ENCODE measurements at regions not wholly inside any gene's neighbourhood (a gene's known extent, or its start where the extent isn't known, plus 50 kb on each side); places are given as distances from the start of the nearest gene placed in this dataset.
"Not testable (repeated sequence)": the region's sequence is repeated elsewhere in the genome, so short reads cannot be mapped to it uniquely, and the experiment has no call there.

DNA sequence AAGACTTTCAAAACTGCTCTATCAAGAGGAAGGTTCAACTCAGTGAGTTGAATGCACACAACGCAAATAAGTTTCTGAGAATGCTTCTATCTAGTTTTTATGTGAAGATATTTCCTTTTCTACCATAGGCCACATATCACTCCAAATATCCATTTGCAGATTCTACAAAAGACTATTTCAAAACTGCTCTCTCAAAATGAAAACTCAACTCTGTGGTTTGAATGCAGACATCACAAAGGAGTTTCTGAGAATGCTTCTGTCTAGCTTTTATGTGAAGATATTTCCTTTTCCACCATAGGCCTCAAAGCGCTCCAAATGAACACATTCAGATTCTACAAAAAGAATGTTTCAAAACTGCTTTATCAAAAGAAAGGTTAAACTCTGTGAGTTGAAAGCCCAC, 1093.1 kb upstream of the DEFB115 start:
- DNase-seq (ENCODE audit: low read depth) = not testable (repeated sequence)

DNA sequence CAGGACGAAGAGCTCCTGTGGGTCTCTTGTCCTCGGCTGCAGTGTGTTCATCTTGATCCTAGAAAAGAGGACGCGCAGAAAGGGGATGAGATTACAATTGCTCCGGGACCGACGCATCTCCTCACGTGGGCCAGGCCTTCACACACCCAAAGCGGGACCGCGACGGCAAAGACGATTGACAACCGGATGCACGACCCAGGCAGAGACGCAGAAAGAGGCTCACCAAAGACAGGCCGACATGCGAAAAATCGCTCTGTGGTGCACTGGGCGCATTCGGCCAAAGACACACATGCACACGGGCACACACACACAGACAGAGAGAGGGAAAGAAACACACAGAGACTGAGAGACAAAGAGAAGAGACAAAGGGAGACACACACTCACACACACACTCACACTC, 1089.9 kb upstream of the DEFB115 start:
- DNase-seq (ENCODE audit: low read depth) = no peak

DNA sequence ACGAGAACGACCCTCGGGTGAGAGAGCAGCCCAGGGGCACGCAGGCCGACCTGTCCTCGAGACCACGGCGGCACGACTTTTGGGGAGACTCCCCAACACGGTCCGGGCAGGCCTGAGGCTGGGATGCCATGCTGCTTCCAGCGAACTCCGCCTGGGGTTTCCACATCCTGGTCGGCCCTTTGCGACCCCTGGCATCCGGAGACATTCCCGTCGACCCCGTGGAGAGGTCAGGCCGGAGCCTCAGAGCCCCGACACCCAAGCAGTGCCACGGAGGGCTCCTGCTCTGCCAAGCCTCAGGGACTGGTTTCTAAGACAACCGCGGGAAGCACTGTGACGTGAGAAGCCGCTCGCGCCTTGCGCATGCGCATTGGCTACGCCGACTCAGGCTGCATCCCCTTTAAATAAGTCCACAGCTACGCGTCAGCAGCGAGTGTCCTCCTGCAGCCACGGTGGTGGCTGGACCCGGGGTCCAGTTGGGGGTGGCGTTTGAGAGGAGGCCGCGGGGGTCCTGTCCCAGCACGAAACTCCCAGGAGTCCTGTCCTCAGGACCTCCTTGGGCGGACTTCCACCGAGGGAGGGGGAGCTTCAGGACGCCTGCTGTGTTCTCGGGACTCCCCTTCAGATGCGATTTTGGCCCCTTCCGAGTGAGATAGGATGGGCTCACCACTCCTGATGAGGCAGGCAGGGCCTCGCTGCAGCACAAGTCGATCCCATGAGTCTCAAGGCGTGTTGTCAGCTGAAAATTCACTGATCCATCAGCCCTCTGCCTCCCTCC, 1089.3 kb upstream of the DEFB115 start:
- peak; percentile 16 for DNase-seq (ENCODE audit: low read depth)

DNA sequence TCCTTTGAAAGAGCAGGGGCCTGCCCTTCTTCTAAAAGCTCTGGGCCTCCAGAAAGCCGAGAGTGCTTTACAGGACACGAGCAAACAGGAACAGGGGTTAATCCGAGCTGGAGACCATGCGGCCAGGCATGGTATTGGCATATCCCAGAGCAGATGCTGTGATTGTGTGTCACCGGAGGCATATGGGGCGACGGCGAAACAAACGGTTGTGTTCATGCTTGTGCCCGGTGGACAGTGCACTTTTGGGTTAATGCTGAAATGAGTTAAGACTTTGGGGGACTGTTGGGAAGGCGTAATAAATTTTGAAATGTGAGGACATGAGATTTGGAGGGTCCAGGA, 1088.7 kb upstream of the DEFB115 start:
- DNase-seq (ENCODE audit: low read depth) = no peak

DNA sequence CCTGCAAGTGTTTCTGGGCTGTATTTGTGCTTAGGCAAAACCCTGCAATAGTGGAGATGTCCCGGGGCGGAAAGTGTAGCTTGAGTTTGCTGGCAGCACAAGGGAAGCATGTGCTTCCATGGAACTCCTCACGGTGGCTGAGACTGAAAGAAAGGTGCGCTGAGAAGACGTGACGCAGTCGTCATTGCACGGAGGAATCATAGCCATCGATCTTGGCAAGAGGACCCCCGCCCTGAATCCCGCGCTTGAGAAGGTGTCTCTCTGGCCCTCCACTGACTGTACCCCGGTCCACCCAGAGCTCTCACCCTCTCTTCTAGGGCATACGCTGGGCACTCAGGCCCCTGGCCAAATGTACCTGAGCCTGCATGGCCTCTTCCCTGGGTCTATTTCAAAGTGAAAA, 1081.8 kb upstream of the DEFB115 start:
- DNase-seq (ENCODE audit: low read depth) = no peak

DNA sequence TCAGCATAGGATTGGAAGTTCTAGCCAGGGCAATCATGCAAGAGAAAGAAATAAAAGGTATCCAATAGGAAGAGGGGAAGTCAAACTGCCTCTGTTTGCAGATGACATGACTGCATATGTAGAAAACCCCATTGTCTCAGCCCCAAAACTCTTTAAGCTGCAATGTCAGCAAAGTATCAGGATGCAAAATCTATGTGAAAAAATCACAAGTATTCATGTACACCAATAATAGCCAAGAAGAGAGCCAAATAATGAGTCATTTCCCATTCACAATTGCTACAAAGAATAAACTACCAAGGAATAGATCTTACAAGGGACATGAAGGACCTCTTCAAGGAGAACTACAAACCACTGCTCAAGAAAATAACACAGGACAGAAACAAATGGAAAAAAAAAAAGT, 1074.3 kb upstream of the DEFB115 start:
- DNase-seq (ENCODE audit: low read depth) = not testable (repeated sequence)

DNA sequence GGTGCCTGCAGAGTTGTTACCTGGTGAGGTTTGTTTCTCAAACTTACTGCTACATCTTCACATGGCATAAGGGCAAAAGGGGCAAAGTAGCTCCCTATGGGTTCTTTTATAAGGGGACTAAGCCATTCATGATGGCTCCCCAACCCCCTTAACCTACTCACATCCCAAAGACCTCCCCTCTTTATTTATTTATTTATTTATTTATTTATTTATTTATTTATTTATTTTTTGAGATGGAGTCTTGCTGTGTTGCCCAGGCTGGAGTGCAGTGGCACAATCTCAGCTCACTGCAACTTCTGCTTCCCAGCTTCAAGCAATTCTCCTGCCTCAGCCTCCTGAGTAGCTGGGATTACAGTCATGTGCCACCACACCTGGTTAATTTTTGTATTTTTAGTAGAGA, 1065.7 kb upstream of the DEFB115 start:
- not testable (repeated sequence) for DNase-seq (ENCODE audit: low read depth)

DNA sequence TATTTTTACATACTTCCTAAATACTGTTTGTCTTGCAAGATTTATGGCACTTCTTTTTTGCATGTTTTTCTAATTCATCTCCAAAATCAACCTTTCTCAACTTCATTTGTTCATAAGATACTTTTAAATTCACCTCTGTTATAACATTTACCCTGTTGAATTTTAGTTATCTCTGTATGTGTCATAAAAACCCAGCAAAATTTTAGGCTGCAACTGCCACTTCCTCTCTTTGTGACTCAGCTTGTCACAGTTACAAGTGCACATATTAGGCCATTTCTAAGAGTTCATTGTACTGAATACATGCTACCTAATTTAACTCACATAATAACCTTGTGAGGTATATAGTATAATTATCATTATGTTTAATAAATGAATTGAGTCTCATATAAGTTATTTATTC, 1023.0 kb upstream of the DEFB115 start:
- DNase-seq (ENCODE audit: low read depth) = not testable (repeated sequence)

DNA sequence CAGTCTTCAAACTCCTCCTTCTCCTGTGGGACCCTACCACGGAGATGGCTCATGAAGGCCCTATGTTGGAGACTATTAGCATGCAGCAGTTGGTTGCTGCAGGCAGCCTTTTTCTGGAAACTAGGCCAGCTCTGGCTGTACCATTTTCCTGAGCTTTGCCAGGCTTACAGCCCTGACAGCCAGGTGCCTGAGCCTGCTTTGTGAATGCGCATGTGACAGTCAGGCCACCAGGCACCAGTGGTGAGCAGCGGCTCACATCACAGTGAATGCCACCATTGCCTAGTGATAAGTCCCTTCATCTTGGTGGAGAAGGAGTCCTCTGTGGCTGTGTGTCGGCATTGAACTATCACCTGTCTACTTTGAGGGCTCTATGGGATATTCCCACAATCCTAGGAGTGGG, 982.4 kb upstream of the DEFB115 start:
- DNase-seq (ENCODE audit: low read depth) = not testable (repeated sequence)

DNA sequence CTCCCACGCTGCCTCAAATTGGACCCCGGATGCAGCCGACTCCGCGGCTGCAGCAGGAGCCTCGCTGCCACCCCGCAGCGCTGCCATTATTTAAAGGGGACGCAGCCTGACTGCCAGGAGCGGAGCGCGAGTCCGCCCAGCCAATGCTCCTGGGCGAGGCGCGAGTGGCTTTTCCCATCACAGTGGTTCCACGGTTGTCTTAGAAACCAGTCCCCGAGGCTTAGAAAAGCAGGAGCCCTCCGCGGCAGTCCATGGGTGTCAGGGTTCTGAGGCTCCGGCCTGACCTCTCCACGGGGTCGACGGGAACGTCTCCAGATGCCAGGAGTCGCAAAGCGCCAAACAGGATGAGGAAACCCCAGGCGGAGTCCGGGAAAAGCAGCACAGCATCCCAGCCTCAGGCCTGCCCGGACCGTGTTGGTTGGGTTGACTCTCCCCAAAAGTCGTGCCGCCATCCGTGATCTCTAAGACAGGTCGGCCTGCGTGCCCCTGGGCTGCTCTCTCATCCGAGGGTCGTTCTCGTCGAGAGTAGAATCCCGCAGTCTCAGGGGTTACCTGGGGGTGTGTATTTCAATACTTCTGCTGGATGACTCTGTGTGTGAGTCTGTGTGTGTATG, 975.8 kb upstream of the DEFB115 start:
- DNase-seq (ENCODE audit: low read depth) = no peak

DNA sequence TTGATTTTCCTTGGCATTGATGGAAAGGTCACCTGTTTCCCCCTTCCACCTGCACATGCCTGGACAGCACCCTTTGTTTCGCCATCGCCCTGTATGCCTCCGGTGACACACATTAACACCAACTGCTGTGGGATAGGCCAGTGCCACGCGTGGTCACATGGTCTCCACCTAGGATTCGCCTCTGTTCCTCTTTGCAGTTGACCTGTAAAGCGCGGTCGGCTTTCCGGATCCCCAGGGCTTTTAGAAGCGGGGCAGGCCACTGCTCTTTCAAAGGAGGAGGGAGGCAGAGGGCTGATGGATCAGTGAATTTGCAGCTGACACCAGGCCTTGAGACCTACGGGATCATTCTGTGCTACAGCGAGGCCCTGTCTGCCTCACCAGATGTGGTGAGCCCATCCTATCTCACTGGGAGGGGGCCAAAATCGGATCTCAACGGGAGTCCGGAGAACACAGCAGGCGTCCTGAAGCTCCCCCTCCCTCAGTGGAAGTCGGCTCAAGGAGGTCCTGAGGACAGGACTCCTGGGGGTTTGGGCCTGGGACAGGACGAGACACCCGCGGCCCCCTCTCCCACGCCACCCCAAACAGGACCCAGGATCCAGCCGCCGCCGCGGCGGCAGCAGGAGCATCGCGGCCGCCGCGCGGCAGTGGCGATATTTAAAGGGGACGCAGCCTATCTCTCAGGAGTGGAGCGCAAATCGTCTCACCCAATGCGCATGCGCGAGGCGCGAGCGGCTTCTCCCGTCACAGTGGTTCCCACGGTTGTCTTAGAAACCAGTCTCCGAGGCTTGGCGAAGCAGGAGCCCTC, 973.8 kb upstream of the DEFB115 start:
- DNase-seq (ENCODE audit: low read depth) = peak; percentile 79

DNA sequence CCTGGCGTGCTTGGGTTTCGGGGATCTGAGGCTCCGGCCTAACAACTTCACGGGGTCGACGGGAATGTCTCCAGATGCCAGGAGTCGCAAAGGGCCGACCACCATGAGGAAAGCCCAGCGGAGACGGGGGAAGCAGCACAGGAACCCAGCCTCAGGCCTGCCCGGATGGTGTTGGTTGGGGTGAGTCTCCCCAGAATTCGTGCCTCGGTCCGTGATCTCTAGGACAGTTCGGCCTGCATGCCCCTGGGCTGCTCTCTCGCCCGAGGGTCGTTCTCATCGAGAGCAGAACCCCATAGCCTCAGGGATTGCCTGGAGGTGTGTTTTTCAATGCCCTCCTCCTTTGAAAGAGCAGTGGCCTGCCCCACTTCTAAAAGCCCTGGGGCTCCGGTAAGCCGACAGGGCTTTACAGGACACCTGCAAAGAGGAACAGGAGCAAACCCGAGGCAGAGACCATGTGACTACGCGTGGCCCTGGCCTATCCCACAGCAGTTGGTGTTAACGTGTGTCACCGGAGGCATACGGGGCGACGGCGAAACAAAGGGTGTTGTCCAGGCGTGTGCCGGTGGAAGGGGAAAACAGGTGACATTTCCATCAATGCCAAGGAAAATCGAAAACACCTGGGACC, 973.1 kb upstream of the DEFB115 start:
- DNase-seq (ENCODE audit: low read depth) = no peak

DNA sequence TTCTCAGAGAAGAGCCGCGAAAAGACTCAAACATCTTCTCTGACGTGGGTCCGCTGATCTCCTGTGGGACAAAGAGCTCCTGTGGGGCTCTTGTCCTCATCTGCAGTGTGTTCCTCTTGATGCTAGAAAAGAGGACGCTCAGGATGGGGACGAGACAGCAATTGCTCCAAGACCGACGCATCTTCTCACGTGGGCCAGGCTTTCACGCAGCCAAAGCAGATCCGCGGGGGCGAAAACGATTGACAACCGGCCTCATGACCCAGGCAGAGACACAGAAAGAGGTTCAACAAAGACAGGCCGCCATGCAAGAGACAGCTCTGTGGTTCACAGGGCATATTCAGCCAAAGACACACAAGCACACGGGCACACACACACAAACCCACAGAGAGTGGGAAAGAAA, 971.8 kb upstream of the DEFB115 start:
- no peak for DNase-seq (ENCODE audit: low read depth)

DNA sequence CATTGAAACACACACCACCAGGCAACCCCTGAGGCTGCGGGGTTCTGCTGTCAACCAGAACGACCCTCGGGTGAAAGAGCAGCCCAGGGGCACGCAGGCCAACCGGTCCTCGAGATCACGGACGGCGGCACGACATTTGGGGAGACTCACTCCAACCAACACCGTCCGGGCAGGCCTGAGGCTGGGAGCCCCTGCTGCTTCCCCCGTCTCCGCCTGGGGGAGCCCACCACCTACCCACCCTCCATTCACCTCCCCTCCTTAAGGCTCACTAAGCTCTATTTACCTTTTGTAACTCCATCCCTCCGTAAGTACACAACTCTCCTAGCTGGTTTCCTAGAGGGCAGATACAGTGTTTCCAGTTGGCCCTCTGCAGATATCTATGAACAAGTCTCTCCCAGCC, 971.3 kb upstream of the DEFB115 start:
- DNase-seq (ENCODE audit: low read depth) = no peak

DNA sequence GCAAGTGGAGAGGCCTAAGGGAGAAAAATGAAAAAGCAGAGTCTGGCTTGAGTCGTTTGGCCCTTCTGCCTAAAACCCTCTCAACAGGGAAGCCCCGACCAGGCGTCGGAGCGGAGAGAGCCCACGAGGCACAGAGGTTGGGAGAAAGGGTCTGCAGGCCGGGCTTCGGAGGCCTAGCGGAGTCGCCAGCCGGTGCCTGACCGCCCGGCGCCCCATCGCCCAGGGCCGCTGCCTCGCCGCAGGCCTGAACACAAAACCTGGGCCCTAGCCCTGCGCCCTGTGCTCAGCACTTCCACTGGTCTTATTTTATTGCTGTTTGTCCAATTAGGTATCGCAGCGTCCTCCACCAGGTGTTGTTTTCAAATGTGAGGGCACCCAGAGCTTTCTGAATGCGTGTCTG, 970.0 kb upstream of the DEFB115 start:
- not testable (repeated sequence) for DNase-seq (ENCODE audit: low read depth)

DNA sequence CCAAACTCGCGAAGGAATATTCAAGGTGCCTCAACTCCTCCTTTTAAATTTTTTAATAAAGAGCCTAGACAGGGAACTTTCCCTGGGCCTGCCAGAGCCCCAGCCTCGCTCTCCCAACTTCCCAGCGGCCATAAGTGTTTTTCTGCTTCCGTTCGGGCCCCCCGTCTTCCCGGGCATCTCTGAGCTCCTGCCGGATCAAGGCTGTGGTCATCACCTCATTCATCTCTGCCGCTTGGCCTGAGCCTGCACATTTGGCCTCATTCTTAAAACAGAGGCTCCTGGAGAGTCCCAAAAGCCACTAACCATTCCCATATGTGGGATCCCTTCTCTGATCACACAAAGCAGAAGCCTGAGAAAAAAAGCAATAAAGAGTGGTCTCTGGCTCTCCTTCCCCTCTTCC, 969.1 kb upstream of the DEFB115 start:
- DNase-seq (ENCODE audit: low read depth) = no peak

DNA sequence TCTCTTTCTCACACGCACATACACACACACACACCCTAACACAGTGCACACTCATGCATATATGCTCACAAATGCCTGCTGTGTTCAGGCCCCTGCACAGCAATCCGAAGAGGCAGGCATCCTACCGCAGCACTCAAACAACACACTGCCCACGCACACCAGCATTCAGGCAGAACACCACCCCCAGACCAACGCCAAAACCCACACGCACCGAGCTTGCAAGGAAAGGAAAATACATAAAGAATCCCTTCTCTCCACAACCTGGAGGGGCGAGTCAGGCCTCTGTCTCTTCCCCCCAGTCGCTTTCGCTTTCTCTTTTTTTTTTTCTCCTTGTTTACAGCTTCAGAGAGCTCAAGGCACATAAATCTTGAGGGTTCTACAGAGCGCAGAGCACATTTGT, 968.4 kb upstream of the DEFB115 start:
- DNase-seq (ENCODE audit: low read depth) = not testable (repeated sequence)

DNA sequence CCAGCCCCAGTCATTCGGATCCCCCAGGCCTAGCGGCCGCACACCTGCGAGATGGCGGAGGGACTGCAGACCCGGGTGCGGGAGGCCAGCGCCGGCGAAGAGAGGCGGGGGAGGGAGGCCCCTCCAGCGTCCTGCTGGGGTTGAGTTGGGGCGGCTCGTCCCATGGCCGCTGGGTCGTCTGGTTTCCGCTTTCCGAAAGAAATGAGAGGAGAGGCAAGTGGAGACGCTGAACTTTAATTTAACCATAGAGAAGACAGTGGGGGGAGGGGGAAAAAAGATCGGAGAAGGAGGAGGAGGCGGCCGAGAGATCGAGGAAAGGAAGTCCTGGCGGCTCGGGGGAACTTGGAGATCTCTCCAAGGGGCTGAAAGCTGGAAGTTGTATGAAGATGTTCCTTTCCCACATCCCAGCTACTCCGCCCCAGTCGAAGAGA, 967.7 kb upstream of the DEFB115 start:
- DNase-seq (ENCODE audit: low read depth) = not testable (repeated sequence)

DNA sequence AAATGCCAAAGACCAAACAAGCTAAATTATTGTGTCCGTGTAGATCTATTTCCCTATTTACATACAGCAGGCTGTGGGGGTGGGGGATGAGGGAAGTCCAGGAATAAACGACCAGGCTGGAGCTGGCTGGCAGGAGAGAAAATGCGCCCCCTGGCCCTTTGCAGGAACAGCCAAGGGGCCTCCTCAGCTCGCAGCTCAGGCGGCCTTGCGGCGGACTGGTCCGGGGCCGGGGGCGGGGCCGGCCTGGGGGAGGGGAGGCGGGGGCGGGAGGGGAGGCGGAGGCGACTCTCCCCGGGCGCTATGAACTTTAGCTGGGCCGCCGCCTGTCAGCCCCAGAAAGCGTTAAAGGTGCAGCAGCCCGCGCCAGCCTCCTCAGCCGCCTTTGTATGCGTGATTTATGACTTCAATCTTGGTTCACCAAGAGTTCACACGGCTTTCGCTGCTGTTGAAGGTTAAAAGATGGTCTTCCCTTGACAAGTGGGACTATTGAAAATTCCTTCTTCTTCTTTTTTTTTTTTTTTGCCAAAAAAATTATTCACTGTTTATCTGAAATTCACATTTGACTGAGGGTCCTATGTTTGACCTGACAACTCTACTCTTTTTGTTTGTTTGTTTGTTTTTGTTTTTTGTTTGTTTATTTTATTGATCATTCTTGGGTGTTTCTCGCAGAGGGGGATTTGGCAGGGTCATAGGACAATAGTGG, 967.0 kb upstream of the DEFB115 start:
- DNase-seq (ENCODE audit: low read depth) = not testable (repeated sequence)

DNA sequence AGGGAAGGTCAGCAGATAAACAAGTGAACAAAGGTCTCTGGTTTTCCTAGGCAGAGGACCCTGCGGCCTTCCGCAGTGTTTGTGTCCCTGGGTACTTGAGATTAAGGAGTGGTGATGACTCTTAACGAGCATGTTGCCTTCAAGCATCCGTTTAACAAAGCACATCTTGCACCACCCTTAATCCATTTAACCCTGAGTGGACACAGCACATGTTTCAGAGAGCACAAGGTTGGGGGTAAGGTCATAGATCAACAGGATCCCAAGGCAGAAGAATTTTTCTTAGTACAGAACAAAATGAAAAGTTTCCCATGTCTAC, 966.4 kb upstream of the DEFB115 start:
- DNase-seq (ENCODE audit: low read depth) = not testable (repeated sequence)

DNA sequence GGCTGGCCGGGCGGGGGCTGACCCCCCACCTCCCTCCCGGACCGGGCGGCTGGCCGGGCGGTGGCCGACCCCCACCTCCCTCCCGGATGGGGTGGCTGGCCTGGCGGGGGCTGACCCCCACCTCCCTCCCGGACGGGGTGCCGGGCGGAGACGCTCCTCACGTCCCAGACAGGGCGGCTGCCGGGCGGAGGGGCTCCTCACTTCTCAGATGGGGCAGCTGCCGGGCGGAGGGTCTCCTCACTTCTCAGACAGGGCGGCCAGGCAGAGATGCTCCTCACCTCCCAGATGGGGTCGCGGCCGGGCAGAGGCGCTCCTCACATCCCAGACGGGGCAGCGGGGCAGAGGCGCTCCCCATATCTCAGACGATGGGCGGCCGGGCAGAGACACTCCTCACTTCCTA, 965.8 kb upstream of the DEFB115 start:
- DNase-seq (ENCODE audit: low read depth) = not testable (repeated sequence)

DNA sequence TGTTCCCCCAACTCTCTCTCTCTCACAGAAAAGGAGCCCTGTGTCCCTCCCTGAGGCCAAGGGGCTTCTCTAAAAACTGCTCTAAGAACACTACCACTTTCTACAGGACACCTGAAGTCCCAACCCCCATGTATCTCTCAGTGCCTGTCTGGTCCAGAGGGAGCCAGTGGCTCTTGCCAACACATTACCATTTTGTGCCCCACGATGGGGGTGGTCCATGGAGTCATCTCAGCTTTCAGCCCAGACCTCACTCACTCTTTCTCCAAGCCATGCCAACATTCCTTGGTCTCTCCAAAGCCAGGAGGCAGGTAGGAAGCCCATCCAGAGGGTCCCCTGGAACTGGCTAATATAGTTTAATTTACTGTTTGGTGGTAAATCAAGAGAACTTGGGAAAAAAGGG, 962.1 kb upstream of the DEFB115 start:
- DNase-seq (ENCODE audit: low read depth) = not testable (repeated sequence)
